Stomach (tissue), 8 donors: ENCODE measurements at regions not wholly inside any gene's neighbourhood (a gene's known extent, or its start where the extent isn't known, plus 50 kb on each side); places are given as distances from the start of the nearest gene placed in this dataset.

ENCODE experiments used
- DNase-seq, 2 donors: peaks; one replicate each; pipeline versions ENCODE4 v3.0.0 to v3.0.0-alpha.2; 2013 to 2019
- H3K27ac ChIP-seq, 5 donors: fragments of 200-600 bp in 4 of 5; sonication (generic) in 4 of 5; one replicate each; pipeline ENCODE4 v1.5.1; 2013 to 2019; ENCODE audit warnings: mild to moderate bottlenecking in 1 of 5, moderate library complexity in 1 of 5
- H3K27me3 ChIP-seq, 3 donors: fragments of 200-600 bp; sonication (generic); one replicate each; pipeline ENCODE4 v1.5.1; 2017 to 2019; ENCODE audit warnings: mixed run types in 1 of 3
- H3K36me3 ChIP-seq, 4 donors: fragments of 200-600 bp; sonication (generic); 1 replicate in 3 of 4; 2 replicates in 1 of 4; pipeline ENCODE4 v1.5.1; 2016 to 2019
- H3K4me1 ChIP-seq, 4 donors: fragments of 200-600 bp; sonication (generic); one replicate each; pipeline ENCODE4 v1.5.1; 2016 to 2019
- H3K4me3 ChIP-seq, 4 donors: fragments of 200-600 bp; sonication (generic) in 3 of 4; one replicate each; pipeline ENCODE4 v1.5.1; 2016 to 2019; ENCODE audit warnings: mild to moderate bottlenecking in 1 of 4
- H3K9me3 ChIP-seq, 4 donors: fragments of 200-600 bp; sonication (generic); one replicate each; pipeline ENCODE4 v1.5.1; 2016 to 2019
- EP300 ChIP-seq: sonication (generic); formaldehyde crosslinking; IDR thresholded peaks from one replicate; pipeline ENCODE4 v1.6.1; 2017; ENCODE audit warnings: antibody characterized with exemption
- POLR2A ChIP-seq, 4 donors: fragments of 450-650 bp; IDR thresholded peaks; one replicate each; pipeline ENCODE4 v1.6.1; 2016; ENCODE audit warnings: antibody characterized with exemption in 4 of 4, control low read depth in 2 of 4, mild to moderate bottlenecking in 1 of 4, moderate library complexity in 1 of 4
- POLR2AphosphoS5 ChIP-seq, 3 donors: sonication (generic); formaldehyde crosslinking; IDR thresholded peaks; one replicate each; pipeline ENCODE4 v1.6.1; 2016; ENCODE audit warnings: antibody characterized with exemption in 3 of 3
- WGBS, 5 donors: extraction: QIAGEN DNeasy Blood & Tissue Kit in 3 of 5; methylation state at CpG; one replicate each; pipeline versions ENCODE4 v1.1.5 to v1.1.7; 2013 to 2018; 5-methylcytosine and 5-hydroxymethylcytosine counted together
- intact Hi-C: fragments of 100-400 bp; cut with DNase I; formaldehyde crosslinking; loops from one replicate; pipeline ENCODE4 v1.15.1; 2023; ENCODE audit warnings: low total_unique reads
- TF ChIP-seq, protein P1 (sequence below), 7 experiments: fragments of 450-650 bp in 4 of 7; fragments of 200-600 bp in 3 of 7; sonication (generic) in 3 of 7; IDR thresholded peaks; one replicate each; pipeline ENCODE4 v1.5.1; 2016 to 2019; ENCODE audit warnings: antibody characterized with exemption in 7 of 7, control low read depth in 2 of 7, mild to moderate bottlenecking in 1 of 7
- donor health status: healthy with polysubstance abuse.
- donor health status: Bipolar disorder and iron deficiency.
- donor health status: healthy.

DNA sequence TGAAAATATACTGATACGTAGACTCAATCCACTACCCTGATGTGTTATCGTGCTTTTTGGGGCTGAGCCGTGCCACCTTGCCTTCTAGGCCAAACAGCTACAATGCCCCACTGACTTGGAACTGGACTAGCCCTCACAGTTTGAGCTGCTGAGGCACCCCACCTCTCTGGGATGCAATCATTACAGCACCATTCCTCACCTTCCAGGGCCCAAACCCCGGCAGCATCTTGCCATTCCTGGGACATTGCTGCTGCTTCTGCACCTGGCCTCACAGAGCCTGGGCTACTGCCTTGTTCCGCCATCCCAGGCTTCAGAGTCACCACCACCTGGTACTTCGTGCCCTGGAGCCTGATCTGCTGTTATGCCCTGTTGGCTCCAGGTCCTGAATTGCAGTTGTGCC lies 89.5 kb upstream of the SNCAIP start:
- Histone ChIP-seq H3K27ac (no peak overlapping the region), H3K4me3 (no peak overlapping the region), H3K36me3 (no peaks in the 10 kb centered on the region), H3K4me1 (no peaks in the 10 kb centered on the region), H3K27me3 (no peaks in the 10 kb centered on the region), H3K9me3 (peaks cover 0 to 13% (median 6%) of the 10 kb centered on the region in 4 donors)
- TF ChIP-seq POLR2AphosphoS5 (IDR thresholded peaks at IDR 0.05) (no peak), POLR2A (IDR thresholded peaks at IDR 0.05) (no peak), EP300 (no peak)
- TF ChIP-seq, protein P1, sequence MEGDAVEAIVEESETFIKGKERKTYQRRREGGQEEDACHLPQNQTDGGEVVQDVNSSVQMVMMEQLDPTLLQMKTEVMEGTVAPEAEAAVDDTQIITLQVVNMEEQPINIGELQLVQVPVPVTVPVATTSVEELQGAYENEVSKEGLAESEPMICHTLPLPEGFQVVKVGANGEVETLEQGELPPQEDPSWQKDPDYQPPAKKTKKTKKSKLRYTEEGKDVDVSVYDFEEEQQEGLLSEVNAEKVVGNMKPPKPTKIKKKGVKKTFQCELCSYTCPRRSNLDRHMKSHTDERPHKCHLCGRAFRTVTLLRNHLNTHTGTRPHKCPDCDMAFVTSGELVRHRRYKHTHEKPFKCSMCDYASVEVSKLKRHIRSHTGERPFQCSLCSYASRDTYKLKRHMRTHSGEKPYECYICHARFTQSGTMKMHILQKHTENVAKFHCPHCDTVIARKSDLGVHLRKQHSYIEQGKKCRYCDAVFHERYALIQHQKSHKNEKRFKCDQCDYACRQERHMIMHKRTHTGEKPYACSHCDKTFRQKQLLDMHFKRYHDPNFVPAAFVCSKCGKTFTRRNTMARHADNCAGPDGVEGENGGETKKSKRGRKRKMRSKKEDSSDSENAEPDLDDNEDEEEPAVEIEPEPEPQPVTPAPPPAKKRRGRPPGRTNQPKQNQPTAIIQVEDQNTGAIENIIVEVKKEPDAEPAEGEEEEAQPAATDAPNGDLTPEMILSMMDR (IDR thresholded peaks at IDR 0.05), result no peak
- no peak for DNase-seq
- WGBS, 5 donors, result 87 to 96% (median 93%) methylated on average over 6 of the region's 6 CpGs
- intact Hi-C loops, result no loop called here

- H3K27ac ChIP-seq, result no peak overlapping the region
- 86 to 91% (median 90%) methylated on average over 11 of the region's 11 CpGs for WGBS, 5 donors
- intact Hi-C loops, result no loop called here
- no peak overlapping the region for H3K4me3 ChIP-seq
- no peaks in the 10 kb centered on the region for H3K4me1 ChIP-seq
- DNase-seq, result no peak
- H3K36me3 ChIP-seq, result no peaks in the 10 kb centered on the region
- peaks cover 0 to 5% (median 0%) of the 10 kb centered on the region in 4 donors for H3K9me3 ChIP-seq
- no peaks in the 10 kb centered on the region for H3K27me3 ChIP-seq
- TF ChIP-seq EP300, result no peak
- TF ChIP-seq, protein P1 (IDR thresholded peaks at IDR 0.05), result no peak
- TF ChIP-seq POLR2AphosphoS5 (IDR thresholded peaks at IDR 0.05), result no peak
- no peak for TF ChIP-seq POLR2A (IDR thresholded peaks at IDR 0.05)
Measured at GRCh38 chr5:122228728-122229392, 83.2 kb upstream of the SNCAIP start.

DNA sequence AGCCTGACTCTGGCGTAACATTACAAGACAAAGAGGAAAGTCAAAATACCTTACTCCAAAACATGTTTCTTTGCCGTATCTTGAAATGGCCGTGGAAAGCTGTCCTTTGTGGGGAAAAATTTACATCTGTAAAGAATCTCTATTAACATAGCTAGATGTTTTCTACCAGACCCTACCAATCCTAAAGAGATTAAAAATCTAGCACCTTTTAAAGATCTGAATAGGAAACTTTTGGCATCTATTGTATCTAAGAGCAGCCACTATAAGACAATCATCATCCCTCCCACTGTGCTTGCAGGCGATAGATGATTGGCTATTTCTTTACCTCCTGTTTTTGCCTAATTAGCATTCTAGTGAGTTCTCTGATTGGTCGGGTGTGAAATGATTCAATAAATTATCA lies 82.5 kb upstream of the SNCAIP start:
- H3K36me3 ChIP-seq, result no peaks in the 10 kb centered on the region
- no peaks in the 10 kb centered on the region for H3K4me1 ChIP-seq
- H3K9me3 ChIP-seq, result no peaks in the 10 kb centered on the region
- no peaks in the 10 kb centered on the region for H3K27me3 ChIP-seq
- TF ChIP-seq EP300 (no peak), POLR2AphosphoS5 (IDR thresholded peaks at IDR 0.05) (no peak), POLR2A (IDR thresholded peaks at IDR 0.05) (no peak)
- TF ChIP-seq, protein P1 (IDR thresholded peaks at IDR 0.05), result no peak
- 89 to 96% (median 94%) methylated on average over 5 of the region's 5 CpGs for WGBS, 5 donors
- H3K27ac ChIP-seq, result no peak overlapping the region
- DNase-seq, result no peak
- H3K4me3 ChIP-seq, result no peak overlapping the region
- intact Hi-C loops, result no loop called here

DNA sequence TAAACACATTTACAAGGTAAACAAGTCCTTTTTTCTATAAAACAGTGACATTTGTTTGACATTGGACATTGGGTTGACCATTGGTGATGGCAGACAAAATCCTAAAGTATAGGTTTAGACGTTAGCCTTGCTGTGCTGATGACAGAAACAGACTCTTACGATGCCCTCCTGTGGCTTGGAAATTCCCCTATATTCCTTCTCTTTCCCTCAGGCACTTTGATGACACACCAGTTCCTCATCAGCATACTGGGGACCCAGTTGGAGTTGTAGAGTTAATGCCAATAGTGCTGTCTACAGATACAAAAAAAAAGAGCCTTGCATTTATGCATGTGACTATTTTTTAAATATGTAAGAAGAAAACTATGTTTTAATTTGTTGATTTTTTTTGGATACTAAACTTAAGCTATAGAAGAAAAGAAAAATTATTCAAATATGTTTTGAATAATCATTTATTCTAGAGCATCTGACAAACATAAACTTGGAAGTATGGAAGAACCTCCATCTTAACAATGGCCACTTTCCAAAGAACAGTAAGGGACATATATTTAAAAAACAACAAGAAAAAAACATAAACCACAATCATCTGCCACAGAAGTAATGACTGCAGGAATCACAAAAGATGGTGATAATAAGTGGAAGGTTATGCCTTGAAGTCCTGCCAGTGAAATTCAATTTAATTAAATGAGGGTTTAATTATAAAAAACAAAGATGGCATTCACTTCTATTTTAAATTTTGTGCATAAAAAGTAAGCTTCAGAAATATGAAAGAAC lies 75.6 kb upstream of the SNCAIP start:
- no peaks in the 10 kb centered on the region for H3K9me3 ChIP-seq
- H3K27ac ChIP-seq, result no peak overlapping the region
- no peaks in the 10 kb centered on the region for H3K27me3 ChIP-seq
- no peak overlapping the region for H3K4me3 ChIP-seq
- no peaks in the 10 kb centered on the region for H3K4me1 ChIP-seq
- WGBS, 5 donors, result 70 to 87% (median 80%) methylated on average over 2 of the region's 2 CpGs
- no peaks in the 10 kb centered on the region for H3K36me3 ChIP-seq
- TF ChIP-seq, protein P1 (IDR thresholded peaks at IDR 0.05), result no peak
- TF ChIP-seq POLR2AphosphoS5 (IDR thresholded peaks at IDR 0.05), result no peak
- no peak for TF ChIP-seq EP300
- TF ChIP-seq POLR2A (IDR thresholded peaks at IDR 0.05), result no peak
- DNase-seq, result no peak
- intact Hi-C loops, result no loop called here
